ENCODE measurements at regions not wholly inside any gene's neighbourhood (a gene's known extent, or its start where the extent isn't known, plus 50 kb on each side); places are given as distances from the start of the nearest gene placed in this dataset.

GRCh38 chr2:205885492-205886099 lies 200.4 kb downstream of the INO80D start:
- no peak for TF ChIP-seq POLR2A (IDR thresholded peaks at IDR 0.05)
- TF ChIP-seq CTCF (IDR thresholded peaks at IDR 0.05) = peak in 1 of 3 donors; percentile 71

All from lower leg skin (tissue), 3 donors.